SU-DHL-6 (cell line): ENCODE measurements at regions not wholly inside any gene's neighbourhood (a gene's known extent, or its start where the extent isn't known, plus 50 kb on each side); places are given as distances from the start of the nearest gene placed in this dataset.

Source experiments
- EZH2phosphoT487 ChIP-seq: fragments of 200-600 bp; sonication (generic), shearing (Covaris generic); conservative IDR thresholded peaks from 2 replicates; pipeline ENCODE4 v1.6.1; 2018; ENCODE audit warnings: mild to moderate bottlenecking, antibody characterized with exemption, low read length, moderate library complexity, mixed read lengths
- TF ChIP-seq, protein P1 (sequence below): fragments of 200-600 bp; sonication (generic); IDR thresholded peaks from one replicate; pipeline ENCODE4 v1.5.1; 2017; ENCODE audit warnings: antibody characterized with exemption, mild to moderate bottlenecking, low read length, moderate library complexity; ENCODE audit not compliant: insufficient read depth, poor library complexity, severe bottlenecking

DNA sequence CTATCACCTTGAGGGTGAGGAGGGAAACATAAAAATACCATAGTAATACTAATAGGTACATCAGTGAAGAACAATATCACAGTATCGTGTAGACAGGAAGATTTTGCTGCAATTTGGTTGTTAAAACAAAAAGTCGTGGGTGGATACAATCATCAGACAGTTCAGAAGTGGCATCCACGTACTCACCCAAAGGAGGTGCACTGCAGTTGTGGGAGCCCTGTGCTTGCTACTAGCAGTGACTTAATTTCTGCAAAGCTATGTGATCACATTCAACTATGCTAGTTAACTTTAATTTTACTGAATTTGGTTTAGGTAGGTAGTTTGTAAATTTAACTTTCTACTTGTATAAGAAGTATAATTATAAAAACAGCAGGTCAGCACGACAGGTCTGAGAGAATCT, 188.2 kb upstream of the SGK1 start:
- TF ChIP-seq, protein P1, sequence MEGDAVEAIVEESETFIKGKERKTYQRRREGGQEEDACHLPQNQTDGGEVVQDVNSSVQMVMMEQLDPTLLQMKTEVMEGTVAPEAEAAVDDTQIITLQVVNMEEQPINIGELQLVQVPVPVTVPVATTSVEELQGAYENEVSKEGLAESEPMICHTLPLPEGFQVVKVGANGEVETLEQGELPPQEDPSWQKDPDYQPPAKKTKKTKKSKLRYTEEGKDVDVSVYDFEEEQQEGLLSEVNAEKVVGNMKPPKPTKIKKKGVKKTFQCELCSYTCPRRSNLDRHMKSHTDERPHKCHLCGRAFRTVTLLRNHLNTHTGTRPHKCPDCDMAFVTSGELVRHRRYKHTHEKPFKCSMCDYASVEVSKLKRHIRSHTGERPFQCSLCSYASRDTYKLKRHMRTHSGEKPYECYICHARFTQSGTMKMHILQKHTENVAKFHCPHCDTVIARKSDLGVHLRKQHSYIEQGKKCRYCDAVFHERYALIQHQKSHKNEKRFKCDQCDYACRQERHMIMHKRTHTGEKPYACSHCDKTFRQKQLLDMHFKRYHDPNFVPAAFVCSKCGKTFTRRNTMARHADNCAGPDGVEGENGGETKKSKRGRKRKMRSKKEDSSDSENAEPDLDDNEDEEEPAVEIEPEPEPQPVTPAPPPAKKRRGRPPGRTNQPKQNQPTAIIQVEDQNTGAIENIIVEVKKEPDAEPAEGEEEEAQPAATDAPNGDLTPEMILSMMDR = no peak
- TF ChIP-seq EZH2phosphoT487 = no peak
